Testis (tissue), 2 donors: ENCODE measurements at regions not wholly inside any gene's neighbourhood (a gene's known extent, or its start where the extent isn't known, plus 50 kb on each side); places are given as distances from the start of the nearest gene placed in this dataset.

Source experiments
- POLR2A ChIP-seq: fragments of 450-650 bp; IDR thresholded peaks from one replicate; pipeline ENCODE4 v1.6.1; 2017; ENCODE audit warnings: antibody characterized with exemption, mild to moderate bottlenecking, moderate library complexity
- TF ChIP-seq, protein P1 (sequence below), 3 experiments: fragments of 450-650 bp in 2 of 3; fragments of 200-600 bp in 1 of 3; sonication (generic) in 1 of 3; IDR thresholded peaks; one replicate each; pipeline ENCODE4 v1.5.1; 2016 to 2019; ENCODE audit warnings: antibody characterized with exemption in 3 of 3, mild to moderate bottlenecking in 2 of 3, moderate library complexity in 1 of 3

DNA sequence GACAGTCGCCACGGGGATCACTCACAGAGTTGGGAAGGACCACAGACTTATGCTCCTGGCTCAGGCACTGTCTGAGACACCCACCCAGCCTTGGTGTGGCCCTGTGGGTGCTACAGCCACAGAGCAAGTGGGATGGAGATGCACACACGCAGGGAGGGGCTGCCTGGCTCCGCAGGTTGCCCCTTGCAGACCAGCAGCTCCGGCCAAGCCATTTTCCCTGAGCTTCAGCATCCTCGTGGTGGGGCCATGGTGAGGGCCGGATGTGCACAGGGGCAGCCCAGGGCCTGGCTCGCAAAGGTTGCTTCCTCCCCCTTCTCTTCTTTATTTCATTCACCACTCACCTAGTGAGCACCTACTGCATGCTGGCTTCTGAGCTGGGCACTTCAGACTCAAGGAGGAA is 55.4 kb upstream of the GRIP2 start:
- no peak for TF ChIP-seq POLR2A
- TF ChIP-seq, protein P1, sequence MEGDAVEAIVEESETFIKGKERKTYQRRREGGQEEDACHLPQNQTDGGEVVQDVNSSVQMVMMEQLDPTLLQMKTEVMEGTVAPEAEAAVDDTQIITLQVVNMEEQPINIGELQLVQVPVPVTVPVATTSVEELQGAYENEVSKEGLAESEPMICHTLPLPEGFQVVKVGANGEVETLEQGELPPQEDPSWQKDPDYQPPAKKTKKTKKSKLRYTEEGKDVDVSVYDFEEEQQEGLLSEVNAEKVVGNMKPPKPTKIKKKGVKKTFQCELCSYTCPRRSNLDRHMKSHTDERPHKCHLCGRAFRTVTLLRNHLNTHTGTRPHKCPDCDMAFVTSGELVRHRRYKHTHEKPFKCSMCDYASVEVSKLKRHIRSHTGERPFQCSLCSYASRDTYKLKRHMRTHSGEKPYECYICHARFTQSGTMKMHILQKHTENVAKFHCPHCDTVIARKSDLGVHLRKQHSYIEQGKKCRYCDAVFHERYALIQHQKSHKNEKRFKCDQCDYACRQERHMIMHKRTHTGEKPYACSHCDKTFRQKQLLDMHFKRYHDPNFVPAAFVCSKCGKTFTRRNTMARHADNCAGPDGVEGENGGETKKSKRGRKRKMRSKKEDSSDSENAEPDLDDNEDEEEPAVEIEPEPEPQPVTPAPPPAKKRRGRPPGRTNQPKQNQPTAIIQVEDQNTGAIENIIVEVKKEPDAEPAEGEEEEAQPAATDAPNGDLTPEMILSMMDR (IDR thresholded peaks at IDR 0.05), result no peak
